GM21717 (cell line): ENCODE measurements at regions not wholly inside any gene's neighbourhood (a gene's known extent, or its start where the extent isn't known, plus 50 kb on each side); places are given as distances from the start of the nearest gene placed in this dataset.

Source experiments
- ATAC-seq: cut with Tn5 transposase; IDR thresholded peaks from one replicate; pipeline ENCODE4 v1.9.1; 2021; ENCODE audit warnings: mild to moderate bottlenecking, moderate library complexity; ENCODE audit not compliant: unreplicated experiment

DNA sequence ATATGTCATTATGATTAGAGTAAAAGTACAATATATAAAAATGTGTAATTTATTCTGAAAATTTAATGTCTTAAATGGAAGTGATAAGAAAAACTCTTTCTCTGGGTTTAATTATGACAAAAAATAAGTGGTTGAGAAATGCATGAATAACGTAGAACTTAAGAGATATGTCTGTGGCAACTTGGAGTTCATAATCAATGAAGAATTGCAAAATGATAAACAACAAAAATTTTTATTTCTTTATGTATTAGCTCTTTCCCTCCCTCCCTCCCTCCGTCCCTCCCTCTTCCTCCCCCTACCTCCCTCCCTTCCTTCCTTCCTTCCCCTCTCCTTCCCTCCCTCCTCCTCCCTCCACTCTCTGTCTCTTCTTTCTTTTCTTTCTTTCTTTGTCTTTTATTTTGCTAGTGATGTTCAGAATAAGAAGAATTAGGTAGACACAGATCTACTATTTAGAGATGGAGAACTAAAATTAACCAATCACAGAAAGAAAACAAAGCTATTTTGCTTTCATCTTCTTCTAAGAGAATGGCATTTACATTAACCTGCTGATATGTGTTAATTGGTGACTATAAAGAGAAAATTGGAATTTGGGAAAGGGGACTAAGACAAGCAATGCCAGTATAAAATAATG, 96.3 kb upstream of the PDC start:
- no peak for ATAC-seq

- no peak for ATAC-seq
These were observed 89.9 kb upstream of the PDC start for GRCh38 chr1:186550832-186551231.

DNA sequence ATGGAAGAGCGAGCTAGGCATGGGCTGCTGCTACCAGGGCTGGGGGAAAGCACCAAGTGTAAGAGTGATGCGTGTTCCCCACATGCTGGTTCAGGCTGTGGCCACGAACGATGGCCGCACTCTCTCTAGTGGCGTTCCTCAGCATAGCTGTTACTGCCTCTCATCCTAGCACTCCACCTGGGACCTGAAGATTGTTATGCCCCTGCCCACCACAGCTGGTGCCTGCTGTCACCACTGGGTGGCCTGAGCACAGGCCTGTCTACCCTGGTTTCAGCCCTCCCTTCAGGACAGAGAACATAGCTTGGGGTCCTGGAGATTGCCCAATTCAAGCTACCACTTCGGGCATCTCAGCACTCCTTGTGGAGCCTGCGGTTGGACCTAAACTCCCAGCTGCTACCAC, 80.1 kb upstream of the PDC start:
- no peak for ATAC-seq

DNA sequence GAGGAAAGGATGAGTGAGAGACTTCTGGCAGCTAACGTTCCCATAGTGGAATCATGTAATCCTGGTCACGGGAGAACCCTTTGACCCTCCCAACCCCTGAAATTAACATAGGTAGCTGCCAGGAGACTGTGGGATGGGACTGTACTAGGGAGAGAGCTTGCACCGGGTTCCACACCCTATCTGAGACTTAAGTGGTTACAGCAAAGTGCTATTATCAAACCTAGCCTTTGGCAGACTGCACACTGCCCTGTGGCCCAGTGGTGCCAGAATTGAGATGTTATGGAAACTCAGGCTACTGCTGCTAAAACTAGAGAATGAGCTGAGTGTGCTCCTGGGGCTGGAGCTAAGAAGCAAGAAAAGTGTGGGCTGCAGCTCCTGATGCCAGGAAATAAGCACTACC, 79.6 kb upstream of the PDC start:
- no peak for ATAC-seq

DNA sequence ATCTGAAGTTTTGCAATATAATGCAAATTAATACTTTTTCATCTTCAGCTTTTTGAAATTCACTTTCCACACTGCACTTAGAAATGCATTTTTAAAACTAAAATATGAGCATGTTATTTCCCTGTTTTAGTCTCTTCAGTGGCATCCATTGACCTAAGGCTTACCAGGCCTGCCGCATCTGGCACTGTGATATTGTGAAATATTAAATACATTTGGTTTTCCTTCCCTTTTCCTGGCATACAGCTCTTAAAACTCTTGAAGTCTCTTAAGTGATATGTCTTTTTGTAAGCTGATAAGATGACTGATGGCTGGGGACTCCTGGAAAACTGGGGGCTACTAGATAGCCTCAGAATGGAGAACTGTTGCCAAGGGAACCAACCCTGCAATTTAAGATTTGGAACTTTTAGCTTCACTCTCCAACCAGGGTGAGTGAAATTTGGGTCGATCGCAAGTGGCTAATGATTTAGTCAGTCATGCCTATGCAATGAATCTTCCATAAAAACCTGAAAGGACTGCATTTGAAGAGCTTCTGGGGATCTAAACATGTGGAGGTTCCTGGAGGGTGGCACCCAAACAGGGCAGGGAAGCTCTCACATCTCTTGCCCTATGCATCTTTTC, 75.5 kb upstream of the PDC start:
- no peak for ATAC-seq

DNA sequence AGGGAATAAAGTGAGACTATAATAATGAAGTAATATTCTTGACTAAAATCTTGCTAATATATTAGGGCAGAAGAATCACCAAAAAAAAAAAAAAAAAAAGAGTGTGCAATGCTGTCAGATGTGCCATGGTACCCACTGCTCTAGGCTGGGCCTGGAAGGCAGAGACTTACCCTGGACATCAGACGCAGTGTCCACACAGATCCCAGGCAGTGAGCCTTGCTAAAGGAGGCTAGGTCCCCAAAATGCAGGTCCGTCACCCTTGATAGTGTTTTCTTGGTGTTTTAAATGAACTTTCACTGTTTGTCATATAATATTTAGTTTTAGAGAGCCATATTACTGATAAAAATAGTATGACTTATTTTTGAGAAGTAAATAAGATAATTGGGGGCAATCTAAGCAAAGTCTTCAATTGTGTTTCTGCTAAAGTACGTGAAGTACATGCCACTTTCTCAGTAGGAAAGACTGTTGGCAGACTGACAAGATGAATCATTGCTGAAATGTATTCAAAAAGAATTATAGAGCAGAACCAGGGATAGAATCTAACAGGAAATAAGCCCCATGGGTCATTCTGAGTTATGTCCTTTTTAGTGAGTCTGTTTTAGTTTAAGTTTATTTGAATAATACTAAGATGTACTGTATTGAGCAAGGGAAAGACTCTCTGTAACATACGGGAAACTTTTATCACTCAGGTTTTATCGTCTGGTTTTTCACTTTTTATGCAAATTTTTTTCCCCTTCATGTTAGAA, 74.6 kb upstream of the PDC start:
- no peak for ATAC-seq

- ATAC-seq: no peak
These were observed 73.5 kb upstream of the PDC start for GRCh38 chr1:186534401-186534800.

GRCh38 chr1:186532466-186532865, 71.6 kb upstream of the PDC start:
- no peak for ATAC-seq

- no peak for ATAC-seq
These were observed 70.7 kb upstream of the PDC start for GRCh38 chr1:186531561-186532165.

DNA sequence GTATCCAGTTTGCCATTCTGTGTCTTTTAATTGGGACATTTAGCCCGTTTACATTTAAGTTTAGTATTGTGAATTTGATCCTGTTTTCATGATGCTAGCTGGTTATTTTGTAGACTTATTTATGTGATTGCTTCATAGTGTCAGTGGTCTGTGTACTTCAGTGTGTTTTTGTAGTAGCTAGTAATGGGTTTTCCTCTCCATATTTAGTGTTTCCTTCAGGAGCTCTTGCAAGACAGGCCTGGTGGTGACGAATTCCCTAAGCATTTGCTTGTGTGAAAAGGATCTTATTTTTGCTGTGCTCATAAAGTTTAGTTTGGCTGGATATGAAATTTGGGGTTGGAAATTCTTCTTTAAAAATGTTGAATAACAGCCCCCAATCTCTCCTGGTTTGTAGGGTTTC, 69.2 kb upstream of the PDC start:
- ATAC-seq: no peak

GRCh38 chr1:186519982-186520381, 59.1 kb upstream of the PDC start:
- ATAC-seq: no peak

DNA sequence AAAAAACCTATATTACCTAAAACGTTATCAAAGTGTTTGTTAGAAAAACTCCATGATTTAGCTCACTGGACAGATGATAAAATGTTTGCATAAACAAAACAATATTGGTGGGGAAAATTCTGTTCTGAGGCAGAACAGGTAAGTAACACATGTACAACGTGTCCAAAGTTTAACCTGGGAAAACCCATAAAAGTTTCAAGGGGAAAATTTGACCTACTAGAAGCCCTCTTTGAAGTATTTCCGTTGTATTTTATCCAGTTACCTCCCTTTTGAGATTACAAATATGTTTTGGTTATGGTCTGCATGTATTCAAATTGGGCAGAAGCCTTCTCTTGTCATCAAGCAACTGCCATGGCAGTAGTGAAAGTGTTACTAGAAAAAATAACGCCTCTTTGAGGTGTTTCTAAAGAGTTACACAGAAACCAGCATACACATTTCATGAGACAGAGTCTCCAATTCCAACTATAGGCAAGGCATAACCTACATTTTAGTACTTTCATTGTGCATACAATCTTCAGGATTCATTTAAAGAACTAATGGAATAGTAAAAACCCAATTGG, 58.0 kb upstream of the PDC start:
- ATAC-seq: peak; percentile 82

DNA sequence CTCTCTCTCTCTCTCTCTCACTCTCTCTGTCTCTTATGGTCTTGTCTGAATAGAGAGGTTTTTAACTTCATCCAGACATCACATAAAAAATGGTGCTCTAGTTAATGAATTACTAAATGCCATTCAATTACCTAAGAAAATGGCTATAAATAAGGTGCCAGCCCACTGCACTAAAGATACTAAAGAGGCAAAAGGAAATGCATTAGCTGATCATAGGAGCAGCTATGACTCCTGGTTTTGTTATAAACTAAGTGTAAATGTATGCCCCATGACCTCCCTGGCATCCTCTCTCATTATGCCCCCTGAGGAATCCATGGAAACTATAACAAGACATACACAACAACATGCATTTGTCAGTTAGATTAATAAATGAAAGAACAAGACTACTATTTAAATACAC, 57.5 kb upstream of the PDC start:
- ATAC-seq: peak; percentile 15

GRCh38 chr1:186514367-186514766, 53.5 kb upstream of the PDC start:
- no peak for ATAC-seq

DNA sequence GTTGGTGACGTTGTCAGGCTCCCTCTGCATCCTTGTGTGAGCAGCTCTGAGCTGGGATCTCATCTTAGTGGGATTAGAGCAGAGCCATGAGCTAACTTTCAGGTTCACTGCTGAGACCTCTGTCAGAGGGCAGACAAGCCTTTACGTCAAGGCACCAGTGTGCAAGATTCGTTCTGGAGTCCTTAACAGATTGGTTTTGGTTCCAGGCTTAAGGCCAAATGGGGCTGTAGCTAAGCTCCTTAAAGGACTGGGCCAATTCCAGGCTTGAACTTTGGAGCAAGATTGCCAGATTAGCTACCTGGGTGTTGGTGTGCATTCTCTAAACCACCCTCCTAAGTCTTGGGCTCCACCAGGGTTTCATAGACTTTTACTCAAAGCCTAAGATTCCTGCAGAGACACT, 52.6 kb upstream of the PDC start:
- ATAC-seq: no peak

DNA sequence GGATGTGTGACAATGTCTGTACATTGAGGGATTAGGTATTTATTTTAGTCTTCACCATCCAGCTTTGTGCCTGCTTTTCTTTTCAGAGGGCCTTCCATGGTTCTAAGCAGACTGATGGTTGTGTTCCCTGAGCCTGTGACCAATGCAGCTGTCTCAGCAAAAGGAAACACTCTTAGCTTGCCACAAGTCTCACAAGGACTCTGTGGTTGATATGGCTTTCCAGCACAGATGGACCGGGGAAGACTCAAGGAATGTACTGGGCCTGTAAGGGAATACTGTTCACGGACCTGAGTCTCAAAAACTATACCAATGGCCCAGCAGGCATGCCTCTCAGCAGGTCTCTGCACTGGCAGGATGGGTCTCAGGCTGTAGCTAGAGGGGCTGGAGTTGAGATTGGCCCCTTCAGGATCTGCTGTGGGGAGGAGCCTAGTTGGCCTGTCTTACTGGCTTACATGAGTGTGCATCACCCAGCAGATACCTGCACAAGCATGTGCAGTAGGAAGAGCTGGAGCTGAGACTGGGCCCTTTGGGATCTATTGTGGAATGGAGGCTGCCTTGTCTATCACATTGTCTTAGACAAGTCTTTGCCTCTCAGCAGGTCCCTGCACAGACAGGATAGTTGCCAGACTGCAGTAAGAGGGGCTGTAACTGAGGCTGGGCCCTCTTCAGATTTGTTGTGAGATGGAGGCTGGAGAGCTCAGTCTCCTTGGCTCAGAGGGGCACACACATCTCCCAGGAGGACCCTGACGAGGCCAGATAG, 52.0 kb upstream of the PDC start:
- peak; percentile 29 for ATAC-seq

DNA sequence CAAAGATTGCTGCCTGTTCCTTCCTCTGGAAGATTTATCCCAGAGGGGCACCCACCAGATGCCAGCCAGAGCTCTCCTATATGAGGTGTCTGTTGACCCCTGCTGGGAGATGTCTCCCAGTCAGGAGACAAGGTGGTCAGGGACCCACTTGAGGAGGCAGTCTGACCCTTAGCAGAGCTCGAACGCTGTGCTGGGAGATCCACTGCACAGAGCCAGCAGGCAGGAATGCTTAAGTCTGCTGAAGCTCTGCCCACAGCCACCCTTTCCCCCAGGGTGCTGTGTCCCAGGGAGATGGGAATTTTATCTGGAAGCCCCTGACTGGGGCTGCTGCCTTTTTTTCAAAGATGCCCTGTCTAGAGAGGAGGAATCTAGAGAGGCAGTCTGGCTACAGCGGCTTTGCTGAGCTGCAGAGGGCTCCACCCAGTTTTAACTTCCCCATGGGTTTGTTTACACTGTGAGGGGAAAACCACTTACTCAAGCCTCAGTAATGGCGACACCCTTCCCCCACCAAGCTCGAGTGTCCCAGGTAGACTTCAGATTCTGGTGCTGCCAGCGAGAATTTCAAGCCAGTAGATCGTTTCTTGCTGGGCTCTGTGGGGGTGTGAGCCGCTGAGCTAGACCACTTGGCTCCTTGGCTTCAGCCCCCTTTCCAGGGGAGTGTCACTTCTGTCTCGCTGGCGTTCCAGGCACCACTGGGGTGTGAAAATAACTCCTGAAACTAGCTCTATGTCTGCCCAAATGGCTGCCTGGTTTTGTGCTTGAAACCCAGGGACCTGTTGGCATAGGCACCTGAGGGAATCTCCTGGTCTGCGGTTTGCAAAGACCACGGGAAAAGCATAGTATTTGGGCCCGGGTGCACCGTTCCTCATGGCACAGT, 51.1 kb upstream of the PDC start:
- ATAC-seq: peak; percentile 93
